Glomerular endothelial cell (primary cell): ENCODE measurements at regions not wholly inside any gene's neighbourhood (a gene's known extent, or its start where the extent isn't known, plus 50 kb on each side); places are given as distances from the start of the nearest gene placed in this dataset.

Experiments used
- DNase-seq: peaks from one replicate; pipeline ENCODE4 v3.0.0-alpha.2; 2011; ENCODE audit warnings: low read depth, low spot score; ENCODE audit errors: extremely low read depth

- peak; percentile 27 for DNase-seq
Measured at GRCh38 chr18:68623342-68623741, 91.6 kb downstream of the TMX3 start.

- DNase-seq = no peak
Measured at GRCh38 chr18:68611311-68611710, 103.6 kb downstream of the TMX3 start.

- DNase-seq = no peak
Measured at GRCh38 chr18:68608851-68609490, 105.9 kb downstream of the TMX3 start.

GRCh38 chr18:68607852-68608251, 107.1 kb downstream of the TMX3 start:
- DNase-seq = no peak

GRCh38 chr18:68604256-68604655, 110.7 kb downstream of the TMX3 start:
- no peak for DNase-seq

- no peak for DNase-seq
Measured at GRCh38 chr18:68596016-68596415, 118.9 kb downstream of the TMX3 start.

GRCh38 chr18:68588169-68588568, 126.7 kb downstream of the TMX3 start:
- DNase-seq = no peak

GRCh38 chr18:68583685-68584084, 131.2 kb downstream of the TMX3 start:
- DNase-seq = no peak

GRCh38 chr18:68574311-68574710, 140.6 kb downstream of the TMX3 start:
- no peak for DNase-seq

- DNase-seq = no peak
Measured at GRCh38 chr18:68569936-68570335, 145.0 kb downstream of the TMX3 start.

- DNase-seq = no peak
Measured at GRCh38 chr18:68568364-68569155, 146.3 kb downstream of the TMX3 start.

GRCh38 chr18:68566991-68567390, 147.9 kb downstream of the TMX3 start:
- no peak for DNase-seq

GRCh38 chr18:68564961-68565360, 149.9 kb downstream of the TMX3 start:
- no peak for DNase-seq

- no peak for DNase-seq
Measured at GRCh38 chr18:68564351-68564750, 150.6 kb downstream of the TMX3 start.

- DNase-seq = no peak
Measured at GRCh38 chr18:68560128-68560527, 154.8 kb downstream of the TMX3 start.

- no peak for DNase-seq
Measured at GRCh38 chr18:68557183-68557582, 157.7 kb downstream of the TMX3 start.

- DNase-seq = no peak
Measured at GRCh38 chr18:68555879-68556301, 159.0 kb downstream of the TMX3 start.

- DNase-seq = no peak
Measured at GRCh38 chr18:68548904-68549870, 165.7 kb downstream of the TMX3 start.

GRCh38 chr18:68543344-68543743, 171.6 kb downstream of the TMX3 start:
- DNase-seq = no peak

GRCh38 chr18:68542846-68543245, 172.1 kb downstream of the TMX3 start:
- no peak for DNase-seq

GRCh38 chr18:68533641-68534040, 181.3 kb downstream of the TMX3 start:
- no peak for DNase-seq
